H1 (cell line): ENCODE measurements at regions not wholly inside any gene's neighbourhood (a gene's known extent, or its start where the extent isn't known, plus 50 kb on each side); places are given as distances from the start of the nearest gene placed in this dataset.
A peak's percentile ranks its signal among the peaks of the same experiment; 100 is the strongest.

Experiments
- CTCF ChIA-PET: fragments of 300-600 bp; sonication (Branson Sonifier 250); formaldehyde crosslinking; loops from one replicate; lab custom pipeline; 2021; ENCODE audit not compliant: partially characterized antibody; lab: Charles Lee
- POLR2A ChIA-PET: fragments of 300-600 bp; sonication (Branson Sonifier 250); formaldehyde crosslinking; loops from one replicate; lab custom pipeline; 2021; ENCODE audit warnings: inconsistent platforms; ENCODE audit not compliant: partially characterized antibody; lab: Charles Lee
- DNase-seq, 2 experiments: peaks; one replicate each; pipeline versions ENCODE4 v3.0.0 to v3.0.0-alpha.2; 2010 to 2022; ENCODE audit warnings: low spot score in 2 of 2, low read depth in 1 of 2, mixed read lengths in 1 of 2
- FAIRE-seq: peaks from 2 replicates; lab custom pipeline; 2011; peaks lifted over from hg19 to GRCh38; lab: Jason Lieb, UNC
- H2AFZ ChIP-seq: 2 replicates; pipeline ENCODE4 v1.8.1; 2012; ENCODE audit warnings: low read length, inconsistent platforms
- H2AK5ac ChIP-seq: 2 replicates; pipeline ENCODE4 v1.6.1; 2013; ENCODE audit warnings: low read depth, low read length
- H2BK120ac ChIP-seq: replicated peaks from 2 replicates; pipeline ENCODE3; 2013; ENCODE audit warnings: low read depth, low read length, inconsistent platforms
- H2BK12ac ChIP-seq: 2 replicates; pipeline ENCODE4 v1.6.1; 2013; ENCODE audit warnings: low read depth, low read length
- H2BK15ac ChIP-seq: 2 replicates; pipeline ENCODE4 v1.6.1; 2013; ENCODE audit warnings: low read length
- H2BK20ac ChIP-seq: 2 replicates; pipeline ENCODE4 v1.6.1; 2013; ENCODE audit warnings: low read length
- H2BK5ac ChIP-seq: 2 replicates; pipeline ENCODE4 v1.6.1; 2013; ENCODE audit warnings: low read depth, low read length
- H3K14ac ChIP-seq: 2 replicates; pipeline ENCODE4 v1.6.1; 2013; ENCODE audit warnings: inconsistent platforms; ENCODE audit not compliant: insufficient read length
- H3K18ac ChIP-seq: 2 replicates; pipeline ENCODE4 v1.6.1; 2013; ENCODE audit warnings: low read length; ENCODE audit errors: extremely low read depth
- H3K23ac ChIP-seq: 2 replicates; pipeline ENCODE4 v1.6.1; 2013; ENCODE audit warnings: inconsistent platforms; ENCODE audit not compliant: insufficient read length
- H3K23me2 ChIP-seq: 2 replicates; pipeline ENCODE4 v1.6.1; 2013; ENCODE audit warnings: low read depth, low read length
- H3K27ac ChIP-seq: 2 replicates; pipeline ENCODE4 v1.6.1; 2011; ENCODE audit warnings: low read depth, low read length, inconsistent platforms
- H3K27me3 ChIP-seq, 4 experiments: replicated peaks in 1 of 4; 1 replicate in 1 of 4; 2 replicates in 3 of 4; pipeline versions ENCODE4 v1.6.1 to v1.8.1; 2011 to 2013; ENCODE audit warnings: low read length in 3 of 4, mild to moderate bottlenecking in 3 of 4, inconsistent platforms in 2 of 4, mixed read lengths in 2 of 4, moderate library complexity in 1 of 4; ENCODE audit not compliant: control insufficient read depth in 3 of 4, insufficient read depth in 3 of 4; ENCODE audit errors: extremely low read depth in 1 of 4
- H3K36me3 ChIP-seq, 4 experiments: 2 replicates each; pipeline versions ENCODE4 v1.6.1 to v1.8.1; 2011 to 2013; ENCODE audit warnings: mild to moderate bottlenecking in 4 of 4, low read length in 3 of 4, moderate library complexity in 2 of 4, control low read depth in 1 of 4, inconsistent platforms in 1 of 4; ENCODE audit not compliant: insufficient read depth in 4 of 4, control insufficient read depth in 2 of 4
- H3K4ac ChIP-seq: replicated peaks from 2 replicates; pipeline ENCODE3; 2013; ENCODE audit warnings: low read length, low read depth, mixed read lengths, inconsistent platforms; ENCODE audit not compliant: insufficient read length
- H3K4me1 ChIP-seq, 4 experiments: replicated peaks in 1 of 4; 1 replicate in 1 of 4; 2 replicates in 3 of 4; pipeline versions ENCODE4 v1.6.1 to v1.8.1; 2011 to 2013; ENCODE audit warnings: low read length in 3 of 4, inconsistent platforms in 2 of 4, mixed read lengths in 1 of 4; ENCODE audit not compliant: insufficient read depth in 4 of 4, control insufficient read depth in 3 of 4
- H3K4me2 ChIP-seq, 2 experiments: 2 replicates each; pipeline versions ENCODE4 v1.6.1 to v1.8.1; 2011 to 2013; ENCODE audit warnings: low read depth in 2 of 2, low read length in 2 of 2, control low read depth in 1 of 2, inconsistent platforms in 1 of 2, mild to moderate bottlenecking in 1 of 2; ENCODE audit not compliant: insufficient read depth in 1 of 2
- H3K4me3 ChIP-seq, 4 experiments: fragments of 200-600, 300-600 bp in 1 of 4; sonication (generic), shearing (Covaris generic), sonication (Bioruptor Twin) in 1 of 4; 2 replicates each; pipeline versions ENCODE4 v1.5.1 to v1.8.1; 2011 to 2016; ENCODE audit warnings: low read length in 4 of 4, low read depth in 3 of 4, control low read depth in 2 of 4, inconsistent platforms in 2 of 4, mild to moderate bottlenecking in 2 of 4, mixed read lengths in 1 of 4, moderate library complexity in 1 of 4; ENCODE audit not compliant: insufficient read depth in 2 of 4; ENCODE audit errors: extremely low read depth in 1 of 4
- H3K56ac ChIP-seq: replicated peaks from 2 replicates; pipeline ENCODE3; 2013; ENCODE audit warnings: low read depth, mild to moderate bottlenecking, mixed read lengths, low read length, inconsistent platforms; ENCODE audit not compliant: insufficient read length
- H3K79me1 ChIP-seq: 2 replicates; pipeline ENCODE4 v1.6.1; 2013; ENCODE audit warnings: low read depth, low read length, control low read depth
- H3K79me2 ChIP-seq, 2 experiments: 2 replicates each; pipeline versions ENCODE4 v1.6.1 to v1.8.1; 2012 to 2013; ENCODE audit warnings: low read length in 2 of 2, mild to moderate bottlenecking in 2 of 2, inconsistent platforms in 1 of 2; ENCODE audit not compliant: insufficient read depth in 2 of 2, control insufficient read depth in 1 of 2
- H3K9ac ChIP-seq, 4 experiments: replicated peaks in 1 of 4; 1 replicate in 1 of 4; 2 replicates in 3 of 4; pipeline versions ENCODE4 v1.6.1 to v1.8.1; 2011 to 2013; ENCODE audit warnings: low read depth in 3 of 4, low read length in 3 of 4, control low read depth in 2 of 4, mild to moderate bottlenecking in 2 of 4, moderate library complexity in 2 of 4, inconsistent platforms in 1 of 4; ENCODE audit errors: extremely low read depth in 1 of 4
- H3K9me3 ChIP-seq, 2 experiments: 2 replicates each; pipeline versions ENCODE4 v1.6.1 to v1.8.1; 2012 to 2013; ENCODE audit warnings: mild to moderate bottlenecking in 2 of 2, moderate library complexity in 2 of 2, control low read depth in 1 of 2, inconsistent platforms in 1 of 2, low read depth in 1 of 2, low read length in 1 of 2, mixed read lengths in 1 of 2; ENCODE audit not compliant: insufficient read depth in 2 of 2
- H4K20me1 ChIP-seq, 2 experiments: replicated peaks in 1 of 2; 2 replicates each; pipeline versions ENCODE3 to v1.8.1; 2011 to 2013; ENCODE audit warnings: inconsistent platforms in 2 of 2, low read length in 2 of 2, mild to moderate bottlenecking in 1 of 2; ENCODE audit not compliant: insufficient read depth in 2 of 2, control insufficient read depth in 1 of 2
- H4K5ac ChIP-seq: 2 replicates; pipeline ENCODE4 v1.6.1; 2013; ENCODE audit warnings: low read length, low read depth, mixed read lengths, inconsistent platforms; ENCODE audit not compliant: insufficient read length
- H4K8ac ChIP-seq: 2 replicates; pipeline ENCODE4 v1.8.0; 2013; ENCODE audit warnings: mild to moderate bottlenecking, moderate library complexity, low read length, inconsistent platforms; ENCODE audit not compliant: insufficient read depth; ENCODE audit errors: extremely low read depth
- H4K91ac ChIP-seq: replicated peaks from 2 replicates; pipeline ENCODE3; 2013; ENCODE audit warnings: low read length, mixed read lengths, inconsistent platforms; ENCODE audit not compliant: insufficient read length
- KDM4A ChIP-seq: IDR thresholded peaks from one replicate; pipeline ENCODE4 v1.7.1; 2012; ENCODE audit warnings: low read depth, mild to moderate bottlenecking, moderate library complexity, low read length, inconsistent platforms; ENCODE audit not compliant: severe bottlenecking
- MAX ChIP-seq: IDR thresholded peaks from 2 replicates; pipeline ENCODE4 v1.6.1; 2012; ENCODE audit warnings: inconsistent platforms
- NANOG ChIP-seq: IDR thresholded peaks from 2 replicates; pipeline ENCODE4 v1.6.1; 2011; ENCODE audit warnings: low read length, low read depth, mild to moderate bottlenecking, inconsistent platforms; ENCODE audit not compliant: insufficient read depth, poor library complexity, severe bottlenecking
- SAP30 ChIP-seq: fragments of 300-600 bp; sonication (generic); IDR thresholded peaks from 2 replicates; pipeline ENCODE4 v1.7.1; 2012; ENCODE audit warnings: low read length, moderate library complexity, mild to moderate bottlenecking, inconsistent platforms; ENCODE audit not compliant: insufficient read depth, insufficient replicate concordance
- SIN3A ChIP-seq, 2 experiments: IDR thresholded peaks in 1 of 2; conservative IDR thresholded peaks in 1 of 2; 2 replicates each; pipeline ENCODE4 v1.6.1; 2011 to 2012; ENCODE audit warnings: low read length in 2 of 2, improper control_type of control experiment in 1 of 2, low read depth in 1 of 2, mild to moderate bottlenecking in 1 of 2
- TCF12 ChIP-seq: IDR thresholded peaks from 2 replicates; pipeline ENCODE4 v1.6.1; 2011; ENCODE audit warnings: low read depth, mild to moderate bottlenecking, low read length
- USF2 ChIP-seq: IDR thresholded peaks from 2 replicates; pipeline ENCODE4 v1.6.1; 2011; ENCODE audit warnings: low read length, improper control_type of control experiment
- WGBS, 2 experiments: shearing (Covaris generic) in 1 of 2; methylation state at CpG; one replicate each; pipeline versions ENCODE4 v1.1.6 to v1.1.7; 2013 to 2015; ENCODE audit warnings: low lambda C conversion rate in 2 of 2, mixed read lengths in 2 of 2, inconsistent platforms in 1 of 2, low coverage in 1 of 2, missing lambda C conversion rate in 1 of 2; ENCODE audit not compliant: insufficient replicate concordance in 2 of 2, insufficient coverage in 1 of 2, insufficient read length in 1 of 2; ENCODE audit errors: extremely low coverage in 1 of 2, missing lambda C conversion rate in 1 of 2; 5-methylcytosine and 5-hydroxymethylcytosine counted together

GRCh38 chr21:20627594-20627993 is 370.6 kb upstream of the NCAM2 start:
- Histone ChIP-seq H3K56ac (no peak overlapping the region), H3K18ac (no peak overlapping the region), H3K36me3 (peaks cover 0 to 5% (median 0%) of the 10 kb centered on the region in 4 experiments; a peak in 1 of 8 replicates), H3K79me2 (no peaks in the 10 kb centered on the region), H2AK5ac (no peak overlapping the region), H3K4me3 (peak overlapping the region in 1 of 4 experiments; percentile 9; a peak in 1 of 8 replicates), H3K9ac (no peak overlapping the region), H3K4me1 (peaks cover 0 to 7% (median 1%) of the 10 kb centered on the region in 4 experiments; a peak in 3 of 7 replicates), H3K9me3 (peaks cover 15 to 19% of the 10 kb centered on the region in 2 experiments), H4K91ac (no peak overlapping the region), H2BK12ac (no peak overlapping the region), H4K5ac (no peak overlapping the region), H3K23me2 (no peaks in the 10 kb centered on the region), H3K27ac (no peak overlapping the region), H2BK15ac (no peak overlapping the region), H3K79me1 (no peaks in the 10 kb centered on the region), H3K23ac (no peak overlapping the region), H3K4ac (no peak overlapping the region), H3K27me3 (no peaks in the 10 kb centered on the region; a peak in 1 of 7 replicates), H2BK5ac (no peak overlapping the region), H2BK120ac (no peak overlapping the region), H3K4me2 (peak overlapping the region; percentile 30 to 56), H2BK20ac (no peak overlapping the region), H2AFZ (no peak overlapping the region), H4K8ac (no peak overlapping the region), H4K20me1 (no peaks in the 10 kb centered on the region), H3K14ac (no peak overlapping the region)
- POLR2A ChIA-PET, result no interaction called here
- 19% methylated on average over 4 of the region's 4 CpGs; no CpG with 5 or more reads in 1 of the 2 experiments for WGBS, 2 experiments
- DNase-seq (peak in 1 of 2 experiments; percentile 7), FAIRE-seq (peak; percentile 74)
- TF ChIP-seq SAP30 (peak; percentile 39), MAX (0 out of 2 replicates have a peak, but pooled peaks have one; percentile 33), TCF12 (no peak), KDM4A (no peak), SIN3A (conservative IDR thresholded peaks at IDR 0.05 in 1 of 2, IDR thresholded peaks at IDR 0.05 in 1 of 2; ENCODE audit: low read depth in 1 of 2, low read length in 2 of 2) (peak; percentile 38 to 68; a peak in 1 of 4 replicates), USF2 (no peak), NANOG (no peak)
- CTCF ChIA-PET, result no interaction called here
